Activated CD4-positive, alpha-beta T cell treated with anti-CD3 and anti-CD28 coated beads, Interleukin-2, amount 10 ng/mL, durations not matched to agents 7 days and 5 days (primary cell): ENCODE measurements at regions not wholly inside any gene's neighbourhood (a gene's known extent, or its start where the extent isn't known, plus 50 kb on each side); places are given as distances from the start of the nearest gene placed in this dataset.

Source experiments
- CTCF ChIA-PET: fragments of 350-600 bp; sonication (Branson Sonifier 250); formaldehyde crosslinking; loops from one replicate; lab custom pipeline; 2021; ENCODE audit warnings: antibody characterized with exemption; lab: Charles Lee
- POLR2A ChIA-PET: fragments of 350-600 bp; sonication (Branson Sonifier 250); formaldehyde crosslinking; loops from one replicate; lab custom pipeline; 2021; ENCODE audit warnings: antibody characterized with exemption; lab: Charles Lee
- DNase-seq: peaks from one replicate; pipeline ENCODE4 v3.0.0-alpha.2; 2020
- H3K27ac Mint-ChIP-seq: one replicate; pipeline ENCODE4 v1.8.0; 2021; ENCODE audit warnings: mild to moderate bottlenecking, moderate library complexity, mixed read lengths
- H3K27me3 Mint-ChIP-seq: one replicate; pipeline ENCODE4 v1.8.0; 2021; ENCODE audit warnings: mixed read lengths
- H3K36me3 Mint-ChIP-seq: one replicate; pipeline ENCODE4 v1.8.0; 2021; ENCODE audit warnings: low read depth, mixed read lengths
- H3K4me1 Mint-ChIP-seq: one replicate; pipeline ENCODE4 v1.8.0; 2021; ENCODE audit warnings: mixed read lengths
- H3K4me3 Mint-ChIP-seq: one replicate; pipeline ENCODE4 v1.8.0; 2021; ENCODE audit warnings: mild to moderate bottlenecking, moderate library complexity, mixed read lengths
- H3K9me3 Mint-ChIP-seq: one replicate; pipeline ENCODE4 v1.8.0; 2021; ENCODE audit warnings: mixed read lengths

- CTCF ChIA-PET, result no interaction called here
- Mint-ChIP-seq H3K4me3 (no peak overlapping the region), H3K9me3 (no peaks in the 10 kb centered on the region), H3K27me3 (no peaks in the 10 kb centered on the region), H3K36me3 (no peaks in the 10 kb centered on the region), H3K27ac (no peak overlapping the region), H3K4me1 (no peaks in the 10 kb centered on the region)
- no peak for DNase-seq
- POLR2A ChIA-PET, result no interaction called here
These were observed 214.1 kb downstream of the RDH14 start for GRCh38 chr2:18346344-18346743.

- H3K27ac Mint-ChIP-seq, result no peak overlapping the region
- ChIA-PET POLR2A (no interaction called here), CTCF (no interaction called here)
- H3K36me3 Mint-ChIP-seq, result no peaks in the 10 kb centered on the region
- H3K4me1 Mint-ChIP-seq, result no peaks in the 10 kb centered on the region
- DNase-seq, result no peak
- H3K4me3 Mint-ChIP-seq, result no peak overlapping the region
- H3K27me3 Mint-ChIP-seq, result no peaks in the 10 kb centered on the region
- no peaks in the 10 kb centered on the region for H3K9me3 Mint-ChIP-seq
These were observed 214.6 kb downstream of the RDH14 start for GRCh38 chr2:18345848-18346247.

- ChIA-PET CTCF (no interaction called here), POLR2A (no interaction called here)
- Mint-ChIP-seq H3K9me3 (no peaks in the 10 kb centered on the region), H3K4me3 (no peak overlapping the region), H3K36me3 (no peaks in the 10 kb centered on the region), H3K27ac (no peak overlapping the region), H3K27me3 (no peaks in the 10 kb centered on the region), H3K4me1 (no peaks in the 10 kb centered on the region)
- no peak for DNase-seq
These were observed 217.6 kb downstream of the RDH14 start for GRCh38 chr2:18342901-18343300.

GRCh38 chr2:18339326-18339725 is 221.1 kb downstream of the RDH14 start:
- CTCF ChIA-PET, result no interaction called here
- Mint-ChIP-seq H3K27ac (no peak overlapping the region), H3K4me3 (no peak overlapping the region), H3K27me3 (no peaks in the 10 kb centered on the region), H3K36me3 (no peaks in the 10 kb centered on the region), H3K9me3 (no peaks in the 10 kb centered on the region), H3K4me1 (no peaks in the 10 kb centered on the region)
- POLR2A ChIA-PET, result no interaction called here
- no peak for DNase-seq

GRCh38 chr2:18336975-18337374 is 223.5 kb downstream of the RDH14 start:
- ChIA-PET CTCF (no interaction called here), POLR2A (no interaction called here)
- Mint-ChIP-seq H3K4me3 (no peak overlapping the region), H3K36me3 (no peaks in the 10 kb centered on the region), H3K9me3 (no peaks in the 10 kb centered on the region), H3K4me1 (no peaks in the 10 kb centered on the region), H3K27ac (no peak overlapping the region), H3K27me3 (no peaks in the 10 kb centered on the region)
- no peak for DNase-seq

GRCh38 chr2:18332477-18332876 is 228.0 kb downstream of the RDH14 start:
- Mint-ChIP-seq H3K4me1 (no peaks in the 10 kb centered on the region), H3K27me3 (no peaks in the 10 kb centered on the region), H3K9me3 (no peaks in the 10 kb centered on the region), H3K4me3 (no peak overlapping the region), H3K27ac (no peak overlapping the region), H3K36me3 (no peaks in the 10 kb centered on the region)
- ChIA-PET POLR2A (no interaction called here), CTCF (no interaction called here)
- no peak for DNase-seq

GRCh38 chr2:18325118-18325517 is 235.3 kb downstream of the RDH14 start:
- POLR2A ChIA-PET, result no interaction called here
- H3K27me3 Mint-ChIP-seq, result no peaks in the 10 kb centered on the region

GRCh38 chr2:18319987-18320386 is 240.5 kb downstream of the RDH14 start:
- Mint-ChIP-seq H3K27ac (no peak overlapping the region), H3K4me3 (no peak overlapping the region), H3K36me3 (no peaks in the 10 kb centered on the region), H3K4me1 (no peaks in the 10 kb centered on the region), H3K9me3 (no peaks in the 10 kb centered on the region), H3K27me3 (no peaks in the 10 kb centered on the region)
- CTCF ChIA-PET, result no interaction called here
- POLR2A ChIA-PET, result no interaction called here
- no peak for DNase-seq

More at GRCh38 chr2:18325118-18325517, 235.3 kb downstream of the RDH14 start:
- Mint-ChIP-seq H3K36me3 (no peaks in the 10 kb centered on the region), H3K4me1 (no peaks in the 10 kb centered on the region), H3K27ac (no peak overlapping the region), H3K4me3 (no peak overlapping the region), H3K9me3 (no peaks in the 10 kb centered on the region)
- no peak for DNase-seq
- CTCF ChIA-PET, result no interaction called here

- DNase-seq, result no peak
- H3K36me3 Mint-ChIP-seq, result no peaks in the 10 kb centered on the region
- ChIA-PET CTCF (no interaction called here), POLR2A (no interaction called here)
- H3K4me3 Mint-ChIP-seq, result no peak overlapping the region
- H3K27me3 Mint-ChIP-seq, result no peaks in the 10 kb centered on the region
- H3K4me1 Mint-ChIP-seq, result peaks cover 2% of the 10 kb centered on the region
- no peak overlapping the region for H3K27ac Mint-ChIP-seq
- no peaks in the 10 kb centered on the region for H3K9me3 Mint-ChIP-seq
These were observed 243.4 kb downstream of the RDH14 start for GRCh38 chr2:18317017-18317416.

GRCh38 chr2:18312818-18313217 is 247.6 kb downstream of the RDH14 start:
- no peak overlapping the region for H3K27ac Mint-ChIP-seq
- H3K9me3 Mint-ChIP-seq, result no peaks in the 10 kb centered on the region
- H3K27me3 Mint-ChIP-seq, result no peaks in the 10 kb centered on the region
- peaks cover 2% of the 10 kb centered on the region for H3K4me1 Mint-ChIP-seq
- DNase-seq, result no peak
- no peaks in the 10 kb centered on the region for H3K36me3 Mint-ChIP-seq
- CTCF ChIA-PET, result no interaction called here
- POLR2A ChIA-PET, result no interaction called here
- H3K4me3 Mint-ChIP-seq, result no peak overlapping the region

GRCh38 chr2:18311420-18312195 is 248.8 kb downstream of the RDH14 start:
- DNase-seq, result no peak
- Mint-ChIP-seq H3K36me3 (no peaks in the 10 kb centered on the region), H3K4me3 (no peak overlapping the region), H3K4me1 (peaks cover 2% of the 10 kb centered on the region), H3K27me3 (no peaks in the 10 kb centered on the region), H3K9me3 (no peaks in the 10 kb centered on the region), H3K27ac (no peak overlapping the region)
- ChIA-PET POLR2A (interaction anchor here (0.6 kb wide), 1 partner anchor 56 kb away, joined by 17 read pairs; no protein-coding TSS in a partner anchor), CTCF (no interaction called here)

GRCh38 chr2:18309627-18310026 is 250.8 kb downstream of the RDH14 start:
- POLR2A ChIA-PET, result no interaction called here
- CTCF ChIA-PET, result no interaction called here
- no peaks in the 10 kb centered on the region for H3K36me3 Mint-ChIP-seq
- H3K27me3 Mint-ChIP-seq, result no peaks in the 10 kb centered on the region
- no peak overlapping the region for H3K27ac Mint-ChIP-seq
- no peaks in the 10 kb centered on the region for H3K9me3 Mint-ChIP-seq
- no peak for DNase-seq
- no peak overlapping the region for H3K4me3 Mint-ChIP-seq
- H3K4me1 Mint-ChIP-seq, result peaks cover 2% of the 10 kb centered on the region

- no peak for DNase-seq
- H3K9me3 Mint-ChIP-seq, result no peaks in the 10 kb centered on the region
- no peak overlapping the region for H3K27ac Mint-ChIP-seq
- CTCF ChIA-PET, result interaction anchor here (0.6 kb wide), 1 partner anchor 305 kb away, joined by 3 read pairs; no protein-coding TSS in a partner anchor
- H3K4me3 Mint-ChIP-seq, result no peak overlapping the region
- H3K36me3 Mint-ChIP-seq, result no peaks in the 10 kb centered on the region
- no peaks in the 10 kb centered on the region for H3K4me1 Mint-ChIP-seq
- no peaks in the 10 kb centered on the region for H3K27me3 Mint-ChIP-seq
- POLR2A ChIA-PET, result no interaction called here
These were observed 251.3 kb downstream of the RDH14 start for GRCh38 chr2:18309188-18309587.

GRCh38 chr2:18304849-18305248 is 255.6 kb downstream of the RDH14 start:
- no peaks in the 10 kb centered on the region for H3K9me3 Mint-ChIP-seq
- no peak overlapping the region for H3K4me3 Mint-ChIP-seq
- ChIA-PET POLR2A (no interaction called here), CTCF (no interaction called here)
- H3K27ac Mint-ChIP-seq, result no peak overlapping the region
- no peaks in the 10 kb centered on the region for H3K27me3 Mint-ChIP-seq
- no peaks in the 10 kb centered on the region for H3K36me3 Mint-ChIP-seq
- DNase-seq, result no peak
- no peaks in the 10 kb centered on the region for H3K4me1 Mint-ChIP-seq
